OCI-LY3 (cell line): ENCODE measurements at regions not wholly inside any gene's neighbourhood (a gene's known extent, or its start where the extent isn't known, plus 50 kb on each side); places are given as distances from the start of the nearest gene placed in this dataset.

Experiments used
- H2AFZ ChIP-seq: fragments of 200-600, 300-600 bp; shearing (Covaris generic); 2 replicates; pipeline ENCODE4 v1.6.0; 2014; ENCODE audit warnings: antibody characterized with exemption, low read depth, low read length
- H3K27ac ChIP-seq: fragments of 200-600, 300-600 bp; sonication (generic); 2 replicates; pipeline ENCODE4 v1.5.1; 2014; ENCODE audit warnings: mild to moderate bottlenecking, low read length, moderate library complexity, mixed read lengths
- H3K27me3 ChIP-seq: fragments of 200-600, 300-600 bp; sonication (generic); 2 replicates; pipeline ENCODE4 v1.6.1; 2014; ENCODE audit warnings: low read depth, low read length, mixed read lengths
- H3K36me3 ChIP-seq: fragments of 200-600, 300-600 bp; sonication (generic); replicated peaks from 2 replicates; pipeline ENCODE3; 2014; ENCODE audit warnings: low read depth, low read length, mixed read lengths
- H3K4me1 ChIP-seq: fragments of 300-600, 200-600 bp; sonication (generic); 2 replicates; pipeline ENCODE4 v1.6.1; 2014; ENCODE audit warnings: low read length, mixed read lengths
- H3K4me2 ChIP-seq: fragments of 200-600, 300-600 bp; sonication (generic); 2 replicates; pipeline ENCODE4 v1.6.1; 2014; ENCODE audit warnings: low read length, mixed read lengths
- H3K4me3 ChIP-seq: fragments of 300-600, 200-600 bp; sonication (generic); 2 replicates; pipeline ENCODE4 v1.5.1; 2014; ENCODE audit warnings: antibody characterized with exemption, mild to moderate bottlenecking, low read length, moderate library complexity
- H3K79me2 ChIP-seq: fragments of 300-600, 200-600 bp; shearing (Covaris generic); 2 replicates; pipeline ENCODE4 v1.6.1; 2014; ENCODE audit warnings: mild to moderate bottlenecking, low read length, mixed read lengths
- H3K9ac ChIP-seq: fragments of 300-600, 200-600 bp; shearing (Covaris generic); 2 replicates; pipeline ENCODE4 v1.6.0; 2014; ENCODE audit warnings: mild to moderate bottlenecking, low read length, moderate library complexity
- H3K9me3 ChIP-seq: fragments of 200-600, 300-600 bp; shearing (Covaris generic); 2 replicates; pipeline ENCODE4 v1.6.1; 2014; ENCODE audit warnings: low read length, mixed read lengths; ENCODE audit not compliant: insufficient read depth
- H4K20me1 ChIP-seq: fragments of 200-600, 300-600 bp; sonication (generic); 2 replicates; pipeline ENCODE4 v1.6.1; 2016; ENCODE audit warnings: low read length, mixed read lengths; ENCODE audit not compliant: insufficient read depth
- CTCF ChIP-seq: fragments of 200-600, 300-600 bp; sonication (generic); IDR thresholded peaks from 2 replicates; pipeline ENCODE4 v1.5.1; 2014; ENCODE audit warnings: antibody characterized with exemption, low read length, low read depth
- EZH2phosphoT487 ChIP-seq: fragments of 200-600 bp; shearing (Covaris generic); IDR thresholded peaks from 2 replicates; pipeline ENCODE4 v1.6.1; 2018; ENCODE audit warnings: antibody characterized with exemption, mixed run types, low read depth

GRCh38 chr22:48301421-48301820 lies 1526.3 kb downstream of the BRD1 start:
- no peaks in the 10 kb centered on the region for H3K9me3 ChIP-seq
- no peak for TF ChIP-seq CTCF
- TF ChIP-seq EZH2phosphoT487 = no peak

GRCh38 chr22:48300877-48301276 lies 1526.8 kb downstream of the BRD1 start:
- Histone ChIP-seq H4K20me1 (no peaks in the 10 kb centered on the region), H3K27me3 (no peaks in the 10 kb centered on the region), H2AFZ (no peak overlapping the region), H3K4me3 (no peak overlapping the region), H3K36me3 (no peaks in the 10 kb centered on the region), H3K4me1 (no peaks in the 10 kb centered on the region), H3K9ac (no peak overlapping the region), H3K79me2 (no peaks in the 10 kb centered on the region), H3K27ac (no peak overlapping the region), H3K9me3 (no peaks in the 10 kb centered on the region), H3K4me2 (no peak overlapping the region)
- TF ChIP-seq CTCF (no peak), EZH2phosphoT487 (no peak)

More at GRCh38 chr22:48301421-48301820, 1526.3 kb downstream of the BRD1 start:
- H2AFZ ChIP-seq = no peak overlapping the region
- no peaks in the 10 kb centered on the region for H3K79me2 ChIP-seq
- no peaks in the 10 kb centered on the region for H3K27me3 ChIP-seq
- no peaks in the 10 kb centered on the region for H3K4me1 ChIP-seq
- no peaks in the 10 kb centered on the region for H4K20me1 ChIP-seq
- H3K27ac ChIP-seq = no peak overlapping the region
- H3K9ac ChIP-seq = no peak overlapping the region
- no peaks in the 10 kb centered on the region for H3K36me3 ChIP-seq
- H3K4me3 ChIP-seq = no peak overlapping the region
- H3K4me2 ChIP-seq = no peak overlapping the region

GRCh38 chr22:48299801-48300200 lies 1527.9 kb downstream of the BRD1 start:
- Histone ChIP-seq H3K4me1 (no peaks in the 10 kb centered on the region), H3K9me3 (no peaks in the 10 kb centered on the region), H3K27ac (no peak overlapping the region), H2AFZ (no peak overlapping the region), H3K4me2 (no peak overlapping the region), H3K4me3 (no peak overlapping the region), H4K20me1 (no peaks in the 10 kb centered on the region), H3K79me2 (no peaks in the 10 kb centered on the region), H3K27me3 (no peaks in the 10 kb centered on the region), H3K36me3 (no peaks in the 10 kb centered on the region), H3K9ac (no peak overlapping the region)
- TF ChIP-seq CTCF (no peak), EZH2phosphoT487 (no peak)

GRCh38 chr22:48299124-48299523 lies 1528.5 kb downstream of the BRD1 start:
- Histone ChIP-seq H2AFZ (no peak overlapping the region), H4K20me1 (no peaks in the 10 kb centered on the region), H3K9me3 (no peaks in the 10 kb centered on the region), H3K36me3 (no peaks in the 10 kb centered on the region), H3K9ac (no peak overlapping the region), H3K4me2 (no peak overlapping the region), H3K27me3 (no peaks in the 10 kb centered on the region), H3K27ac (no peak overlapping the region), H3K79me2 (no peaks in the 10 kb centered on the region), H3K4me3 (no peak overlapping the region), H3K4me1 (no peaks in the 10 kb centered on the region)
- TF ChIP-seq EZH2phosphoT487 (no peak), CTCF (no peak)
